Brain microvascular endothelial cell (primary cell): ENCODE measurements at regions not wholly inside any gene's neighbourhood (a gene's known extent, or its start where the extent isn't known, plus 50 kb on each side); places are given as distances from the start of the nearest gene placed in this dataset.

Experiments used
- DNase-seq: peaks from one replicate; pipeline ENCODE4 v3.0.0-alpha.2; 2020
- H3K27ac ChIP-seq: fragments of 250-450 bp; sonication (Bioruptor Pico); 2 replicates; pipeline ENCODE4 v1.5.1; 2020; ENCODE audit warnings: mild to moderate bottlenecking, moderate library complexity
- H3K27me3 ChIP-seq: fragments of 250-450 bp; sonication (Bioruptor Pico); replicated peaks from 2 replicates; pipeline ENCODE4 v1.5.1; 2020; ENCODE audit warnings: mild to moderate bottlenecking
- H3K36me3 ChIP-seq: fragments of 250-450 bp; sonication (Bioruptor Pico); replicated peaks from 2 replicates; pipeline ENCODE4 v1.5.1; 2020; ENCODE audit warnings: mild to moderate bottlenecking
- H3K4me3 ChIP-seq: 2 replicates; pipeline ENCODE4 v1.5.1; 2011; ENCODE audit warnings: low read depth, mild to moderate bottlenecking, control low read depth, low read length, moderate library complexity
- CTCF ChIP-seq: IDR thresholded peaks from 2 replicates; pipeline ENCODE4 v1.5.1; 2011; ENCODE audit warnings: low read depth, mild to moderate bottlenecking, moderate library complexity, low read length, control low read depth, inconsistent platforms; ENCODE audit errors: missing control alignments
- in situ Hi-C: cut with HindIII; loops from 2 replicates; pipeline ENCODE4 v1.10.0; 2017; ENCODE audit warnings: low sequenced_read_pairs, low pct_ligation_motif_present

- peak; percentile 37 for DNase-seq
- in situ Hi-C loops, result no loop called here
- H3K36me3 ChIP-seq, result no peaks in the 10 kb centered on the region
- H3K27ac ChIP-seq, result peak overlapping the region; percentile 82
- H3K27me3 ChIP-seq, result no peaks in the 10 kb centered on the region
- TF ChIP-seq CTCF, result no peak
- H3K4me3 ChIP-seq, result no peak overlapping the region
These were observed 271.0 kb upstream of the GADL1 start for GRCh38 chr3:31165399-31165860.

- peak overlapping the region; percentile 82 for H3K27ac ChIP-seq
- in situ Hi-C loops, result no loop called here
- no peaks in the 10 kb centered on the region for H3K27me3 ChIP-seq
- peak; percentile 85 for DNase-seq
- no peak overlapping the region for H3K4me3 ChIP-seq
- TF ChIP-seq CTCF, result no peak
- H3K36me3 ChIP-seq, result no peaks in the 10 kb centered on the region
These were observed 271.9 kb upstream of the GADL1 start for GRCh38 chr3:31166249-31166885.

- TF ChIP-seq CTCF, result no peak
- in situ Hi-C loops, result no loop called here
- peak; percentile 65 for DNase-seq
These were observed 273.2 kb upstream of the GADL1 start for GRCh38 chr3:31167666-31168065.

GRCh38 chr3:31170932-31171670 lies 276.6 kb upstream of the GADL1 start:
- H3K4me3 ChIP-seq, result no peak overlapping the region
- H3K27me3 ChIP-seq, result no peaks in the 10 kb centered on the region
- peak; percentile 94 for DNase-seq
- TF ChIP-seq CTCF, result no peak
- no peaks in the 10 kb centered on the region for H3K36me3 ChIP-seq
- H3K27ac ChIP-seq, result peak overlapping the region; percentile 88
- in situ Hi-C loops, result no loop called here

More at GRCh38 chr3:31167666-31168065, 273.2 kb upstream of the GADL1 start:
- Histone ChIP-seq H3K4me3 (no peak overlapping the region), H3K27me3 (no peaks in the 10 kb centered on the region), H3K36me3 (no peaks in the 10 kb centered on the region), H3K27ac (peak overlapping the region; percentile 82)

- no peak for TF ChIP-seq CTCF
- no peaks in the 10 kb centered on the region for H3K27me3 ChIP-seq
- no peak overlapping the region for H3K4me3 ChIP-seq
- DNase-seq, result no peak
- in situ Hi-C loops, result no loop called here
- no peaks in the 10 kb centered on the region for H3K36me3 ChIP-seq
- peak overlapping the region; percentile 88 for H3K27ac ChIP-seq
These were observed 277.9 kb upstream of the GADL1 start for GRCh38 chr3:31172336-31172735.
